ENCODE measurements at regions not wholly inside any gene's neighbourhood (a gene's known extent, or its start where the extent isn't known, plus 50 kb on each side); places are given as distances from the start of the nearest gene placed in this dataset.

GRCh38 chr12:85580562-85581168, 255.5 kb downstream of the RASSF9 start (continued):
- TF ChIP-seq EP300 (IDR thresholded peaks at IDR 0.05; ENCODE audit: borderline replicate concordance in 1 of 2, low read depth in 2 of 2, low read length in 2 of 2) (no peak), GTF2F1 (IDR thresholded peaks at IDR 0.05; ENCODE audit: borderline replicate concordance, low read depth, low read length) (no peak), SIN3A (conservative IDR thresholded peaks at IDR 0.05 in 1 of 2, IDR thresholded peaks at IDR 0.05 in 1 of 2; ENCODE audit: low read depth in 1 of 2, low read length in 2 of 2) (no peak)
